GM18861 (cell line): ENCODE measurements at regions not wholly inside any gene's neighbourhood (a gene's known extent, or its start where the extent isn't known, plus 50 kb on each side); places are given as distances from the start of the nearest gene placed in this dataset.

ENCODE experiments used
- ATAC-seq: cut with Tn5 transposase; IDR thresholded peaks from one replicate; pipeline ENCODE4 v1.9.1; 2021; ENCODE audit not compliant: unreplicated experiment

DNA sequence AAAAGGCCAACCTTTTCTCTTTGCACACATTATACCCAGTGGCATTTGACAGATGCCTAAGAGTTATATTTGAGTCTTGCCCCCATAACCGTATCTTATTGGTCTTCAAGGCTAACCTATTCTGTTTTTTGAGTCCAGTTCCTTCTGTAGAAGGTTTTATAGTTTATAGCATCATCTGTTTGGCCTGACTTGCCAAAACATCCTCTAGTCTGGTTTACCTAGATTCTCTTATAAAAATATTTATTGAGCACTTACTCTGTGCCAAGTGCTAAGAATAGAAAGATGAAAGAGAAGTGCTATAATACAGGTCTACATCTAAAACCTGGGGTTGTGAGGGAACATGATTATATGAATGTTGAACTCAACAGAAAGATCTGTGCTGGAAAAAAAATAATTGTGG is 55.9 kb upstream of the PIP4K2A start:
- no peak for ATAC-seq

- ATAC-seq = no peak
Measured at GRCh38 chr10:22767859-22768258, 53.5 kb upstream of the PIP4K2A start.

GRCh38 chr10:22766693-22767092 is 52.3 kb upstream of the PIP4K2A start:
- no peak for ATAC-seq

DNA sequence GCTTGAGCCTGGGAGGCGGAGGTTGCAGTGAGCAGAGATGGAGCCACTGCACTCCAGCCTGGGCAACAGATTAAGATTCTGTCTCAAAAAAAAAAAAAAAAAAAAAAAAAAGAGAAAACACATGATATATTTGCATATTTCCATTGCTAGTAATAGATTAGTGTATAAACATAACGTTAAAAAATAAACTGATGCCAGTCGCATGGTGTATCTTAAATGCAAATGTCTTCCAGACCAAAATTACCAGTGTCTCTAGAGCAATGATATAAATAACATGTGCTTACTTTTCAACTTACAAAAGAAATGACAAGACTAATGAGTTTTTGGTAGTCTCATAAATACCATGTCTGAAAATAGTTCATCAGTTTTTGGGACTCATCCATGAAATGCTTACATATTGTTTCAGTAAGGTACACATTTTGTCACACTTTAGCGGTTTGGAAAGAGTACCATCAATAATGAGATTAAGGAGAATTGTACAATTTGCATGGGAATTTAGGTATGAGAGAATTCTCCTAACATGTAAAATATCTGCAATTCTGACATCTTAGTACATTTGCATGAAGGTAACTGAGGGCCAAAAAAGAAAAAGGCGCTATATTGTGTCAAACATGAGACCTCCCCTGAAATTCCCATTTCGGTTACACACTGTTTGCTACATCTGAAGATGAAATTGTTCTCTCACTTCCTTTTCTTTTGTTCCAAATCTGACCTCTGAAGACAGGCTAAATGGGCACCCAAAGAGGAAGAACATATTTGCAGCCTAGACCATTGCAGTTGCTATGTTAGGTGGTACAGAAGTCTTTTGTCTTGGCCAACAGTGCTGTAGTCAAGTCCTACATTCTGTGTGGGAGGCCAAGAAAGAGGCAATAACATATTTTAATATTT is 51.5 kb upstream of the PIP4K2A start:
- ATAC-seq = peak; percentile 75

- no peak for ATAC-seq
Measured at GRCh38 chr10:22764639-22765038, 50.3 kb upstream of the PIP4K2A start.
